Left lung (tissue), 4 donors: ENCODE measurements at regions not wholly inside any gene's neighbourhood (a gene's known extent, or its start where the extent isn't known, plus 50 kb on each side); places are given as distances from the start of the nearest gene placed in this dataset.

Source experiments
- ATAC-seq: fragments of 200-7000 bp; cut with Tn5 transposase; one replicate; pipeline ENCODE4 v1.9.1; 2020; ENCODE audit warnings: moderate library complexity
- DNase-seq, 4 donors: peaks; one replicate each; pipeline ENCODE4 v3.0.0-alpha.2; 2013 to 2020
- H3K27ac ChIP-seq, 2 donors: fragments of 200-600 bp; sonication (generic) in 1 of 2; one replicate each; pipeline versions ENCODE4 v1.5.0 to v1.8.0; 2020 to 2021
- H3K27me3 ChIP-seq, 2 donors: fragments of 200-600 bp; sonication (generic) in 1 of 2; one replicate each; pipeline versions ENCODE4 v1.5.0 to v1.8.0; 2020 to 2021
- H3K36me3 ChIP-seq, 2 donors: fragments of 200-600 bp; sonication (generic) in 1 of 2; one replicate each; pipeline versions ENCODE4 v1.5.0 to v1.8.0; 2020 to 2021
- H3K4me1 ChIP-seq, 2 donors: fragments of 200-600 bp; one replicate each; pipeline ENCODE4 v1.8.0; 2021
- H3K4me3 ChIP-seq, 2 donors: fragments of 200-600 bp; sonication (generic) in 1 of 2; one replicate each; pipeline versions ENCODE4 v1.5.0 to v1.8.0; 2020 to 2021; ENCODE audit warnings: mild to moderate bottlenecking in 1 of 2
- H3K9me3 ChIP-seq, 2 donors: fragments of 200-600 bp; sonication (generic) in 1 of 2; one replicate each; pipeline versions ENCODE4 v1.5.0 to v1.8.0; 2020 to 2021
- CTCF ChIP-seq, 2 donors: fragments of 200-600 bp; sonication (generic) in 1 of 2; IDR thresholded peaks; one replicate each; pipeline versions ENCODE4 v1.5.0 to v1.8.0; 2021; ENCODE audit warnings: antibody characterized with exemption in 2 of 2
- intact Hi-C, 2 donors: fragments of 100-400 bp; cut with DNase I; formaldehyde crosslinking; loops; one replicate each; pipeline versions ENCODE4 v1.11.2 to v1.14.2; 2022
- donor health status: DM: no; HTN: yes; CAD: no.
- donor health status: DM: no; HTN: no; CAD: no.

GRCh38 chr2:60075048-60075447 is 478.4 kb downstream of the BCL11A start:
- Histone ChIP-seq H3K4me3 (no peak overlapping the region), H3K27me3 (no peaks in the 10 kb centered on the region), H3K4me1 (no peaks in the 10 kb centered on the region), H3K36me3 (no peaks in the 10 kb centered on the region), H3K27ac (no peak overlapping the region), H3K9me3 (no peaks in the 10 kb centered on the region)
- ATAC-seq (no peak), DNase-seq (no peak)
- intact Hi-C loops = no loop called here
- no peak for TF ChIP-seq CTCF (IDR thresholded peaks at IDR 0.05)

GRCh38 chr2:60073201-60073600 is 480.3 kb downstream of the BCL11A start:
- no peak for TF ChIP-seq CTCF (IDR thresholded peaks at IDR 0.05)
- ATAC-seq (no peak), DNase-seq (no peak)
- no peak overlapping the region for H3K4me3 ChIP-seq
- H3K9me3 ChIP-seq = no peaks in the 10 kb centered on the region
- intact Hi-C loops = no loop called here
- no peaks in the 10 kb centered on the region for H3K36me3 ChIP-seq
- no peak overlapping the region for H3K27ac ChIP-seq
- H3K4me1 ChIP-seq = no peaks in the 10 kb centered on the region
- no peaks in the 10 kb centered on the region for H3K27me3 ChIP-seq

GRCh38 chr2:60072609-60073008 is 480.8 kb downstream of the BCL11A start:
- Histone ChIP-seq H3K4me1 (no peaks in the 10 kb centered on the region), H3K4me3 (no peak overlapping the region), H3K36me3 (no peaks in the 10 kb centered on the region), H3K9me3 (no peaks in the 10 kb centered on the region), H3K27me3 (no peaks in the 10 kb centered on the region), H3K27ac (no peak overlapping the region)
- intact Hi-C loops = no loop called here
- ATAC-seq (no peak), DNase-seq (peak in 1 of 4 donors; percentile 65)
- no peak for TF ChIP-seq CTCF (IDR thresholded peaks at IDR 0.05)

DNA sequence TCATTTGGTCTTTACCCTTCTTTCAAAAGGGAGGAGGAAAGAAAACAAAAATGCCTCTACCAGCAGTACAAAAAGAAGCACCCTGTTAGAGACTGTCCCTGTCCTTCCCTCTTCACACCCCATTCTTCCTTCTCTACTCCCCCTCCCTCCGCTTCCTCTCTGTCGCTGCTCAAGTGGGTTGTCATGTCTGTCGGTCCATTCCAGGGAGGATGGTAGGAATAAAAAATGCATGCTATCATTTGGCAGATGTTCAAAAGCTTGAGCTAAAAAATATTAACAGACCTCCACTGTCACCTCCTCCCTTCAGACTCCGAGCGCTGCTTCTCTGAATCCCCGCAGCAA is 482.0 kb downstream of the BCL11A start:
- Histone ChIP-seq H3K4me3 (no peak overlapping the region), H3K9me3 (no peaks in the 10 kb centered on the region), H3K4me1 (no peaks in the 10 kb centered on the region), H3K36me3 (no peaks in the 10 kb centered on the region), H3K27me3 (no peaks in the 10 kb centered on the region), H3K27ac (no peak overlapping the region)
- DNase-seq (no peak), ATAC-seq (no peak)
- TF ChIP-seq CTCF (IDR thresholded peaks at IDR 0.05) = no peak
- intact Hi-C loops = no loop called here

DNA sequence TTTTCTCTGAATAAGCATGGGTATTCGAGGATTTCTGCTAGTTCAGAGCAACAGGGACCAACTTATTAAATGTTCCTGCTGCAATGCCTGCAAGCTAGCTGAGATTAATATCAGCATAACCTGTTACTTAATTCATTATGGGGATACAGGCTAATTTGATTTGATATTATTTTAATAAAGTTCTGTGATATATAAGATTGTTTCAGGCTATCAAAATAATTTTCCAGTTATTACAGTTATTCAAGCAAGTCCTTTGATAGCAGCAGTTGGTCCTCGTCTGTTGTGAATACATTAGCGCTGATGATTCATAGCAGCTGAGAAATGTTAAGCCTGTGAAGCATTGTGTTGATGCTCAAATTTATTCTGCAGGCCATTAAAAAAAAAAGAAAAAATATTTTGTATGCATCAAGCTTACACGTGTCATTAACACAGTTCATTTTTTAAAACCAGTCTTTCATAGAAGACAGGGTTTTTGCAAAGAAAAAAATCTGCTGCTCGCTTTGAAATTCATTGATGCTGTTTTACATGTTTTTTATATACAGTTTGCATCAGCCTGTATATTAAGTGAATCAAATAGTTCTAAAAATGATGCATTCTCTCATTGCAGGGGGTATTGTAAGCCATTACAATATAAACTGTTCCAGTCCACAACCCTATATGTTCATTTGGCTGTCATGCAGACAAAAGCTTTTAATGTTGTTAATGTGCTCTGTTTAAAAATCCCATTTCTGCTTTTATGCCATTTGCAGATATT is 482.5 kb downstream of the BCL11A start:
- Histone ChIP-seq H3K27me3 (no peaks in the 10 kb centered on the region), H3K36me3 (no peaks in the 10 kb centered on the region), H3K4me1 (no peaks in the 10 kb centered on the region), H3K9me3 (no peaks in the 10 kb centered on the region), H3K4me3 (no peak overlapping the region), H3K27ac (no peak overlapping the region)
- ATAC-seq = no peak
- peak in 2 of 4 donors; percentile 73 to 79 for DNase-seq
- TF ChIP-seq CTCF (IDR thresholded peaks at IDR 0.05) = no peak
- intact Hi-C loops = no loop called here
